IMR-90 (cell line): ENCODE measurements at regions not wholly inside any gene's neighbourhood (a gene's known extent, or its start where the extent isn't known, plus 50 kb on each side); places are given as distances from the start of the nearest gene placed in this dataset.

Experiments
- BHLHE40 ChIP-seq: fragments of 150-350 bp; IDR thresholded peaks from 2 replicates; pipeline ENCODE4 v1.6.1; 2016; ENCODE audit warnings: mild to moderate bottlenecking, low read depth, low read length
- CHD1 ChIP-seq: IDR thresholded peaks from 2 replicates; pipeline ENCODE4 v1.6.1; 2012; ENCODE audit warnings: low read depth, low read length, improper control_type of control experiment
- CTCF ChIP-seq: conservative IDR thresholded peaks from 2 replicates; pipeline ENCODE4 v1.5.1; 2012; ENCODE audit warnings: mild to moderate bottlenecking, low read depth, low read length, improper control_type of control experiment
- ELK1 ChIP-seq: fragments of 150-350 bp; IDR thresholded peaks from 2 replicates; pipeline ENCODE4 v1.6.1; 2016; ENCODE audit warnings: low read depth, mild to moderate bottlenecking, low read length, moderate library complexity, borderline replicate concordance
- NFE2L2 ChIP-seq: fragments of 150-350 bp; IDR thresholded peaks from 2 replicates; pipeline ENCODE4 v1.6.1; 2016; ENCODE audit warnings: low read depth, mild to moderate bottlenecking, low read length
- POLR2A ChIP-seq: IDR thresholded peaks from 2 replicates; pipeline ENCODE4 v1.6.1; 2012; ENCODE audit warnings: mild to moderate bottlenecking, low read depth, low read length
- RAD21 ChIP-seq: IDR thresholded peaks from 2 replicates; pipeline ENCODE4 v1.6.1; 2012; ENCODE audit warnings: low read length, improper control_type of control experiment
- RFX5 ChIP-seq: IDR thresholded peaks from 2 replicates; pipeline ENCODE4 v1.8.0; 2012; ENCODE audit warnings: low read depth, mild to moderate bottlenecking, low read length, moderate library complexity
- SMC3 ChIP-seq: fragments of 150-350 bp; IDR thresholded peaks from 2 replicates; pipeline ENCODE4 v1.6.1; 2016; ENCODE audit warnings: low read depth, mild to moderate bottlenecking, antibody characterized with exemption, low read length, moderate library complexity

GRCh38 chr14:104326848-104327247, 188.5 kb downstream of the KIF26A start:
- TF ChIP-seq RAD21: no peak
- no peak for TF ChIP-seq POLR2A
- TF ChIP-seq CTCF: no peak
- TF ChIP-seq SMC3: no peak
- TF ChIP-seq BHLHE40: no peak
- no peak for TF ChIP-seq ELK1
- no peak for TF ChIP-seq NFE2L2
- TF ChIP-seq CHD1: no peak
- no peak for TF ChIP-seq RFX5
